B cell (primary cell): ENCODE measurements at regions not wholly inside any gene's neighbourhood (a gene's known extent, or its start where the extent isn't known, plus 50 kb on each side); places are given as distances from the start of the nearest gene placed in this dataset.

Experiments used
- EZH2 ChIP-seq: IDR thresholded peaks from 2 replicates; pipeline ENCODE4 v1.6.1; 2012; ENCODE audit warnings: borderline replicate concordance, low read depth, mild to moderate bottlenecking, moderate library complexity, low read length; ENCODE audit not compliant: insufficient read depth, poor library complexity, severe bottlenecking
- TF ChIP-seq, protein P1 (sequence below): fragments of 200-600 bp; IDR thresholded peaks from one replicate; pipeline ENCODE4 v1.8.0; 2022; ENCODE audit warnings: antibody characterized with exemption, mild to moderate bottlenecking

DNA sequence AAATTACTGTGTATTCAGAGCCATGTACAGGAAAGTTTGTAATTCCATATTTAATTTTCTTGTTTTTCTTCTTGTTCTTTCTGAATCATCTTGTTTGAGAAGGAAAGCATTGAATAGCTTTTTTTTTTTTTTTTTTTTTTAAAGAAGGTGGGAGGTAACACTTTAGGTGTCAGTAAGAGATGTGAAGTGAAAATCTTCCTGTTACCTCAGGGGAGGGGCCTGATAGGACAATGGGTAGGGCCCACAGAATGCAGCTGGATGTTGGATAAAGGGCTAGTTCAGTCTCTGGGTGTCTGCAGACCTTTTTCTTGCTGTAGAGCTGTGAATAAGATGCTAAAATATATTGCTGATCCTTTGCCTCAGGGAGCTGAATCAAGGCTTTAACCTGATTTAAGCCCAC is 317.4 kb downstream of the MAN2A1 start:
- TF ChIP-seq, protein P1, sequence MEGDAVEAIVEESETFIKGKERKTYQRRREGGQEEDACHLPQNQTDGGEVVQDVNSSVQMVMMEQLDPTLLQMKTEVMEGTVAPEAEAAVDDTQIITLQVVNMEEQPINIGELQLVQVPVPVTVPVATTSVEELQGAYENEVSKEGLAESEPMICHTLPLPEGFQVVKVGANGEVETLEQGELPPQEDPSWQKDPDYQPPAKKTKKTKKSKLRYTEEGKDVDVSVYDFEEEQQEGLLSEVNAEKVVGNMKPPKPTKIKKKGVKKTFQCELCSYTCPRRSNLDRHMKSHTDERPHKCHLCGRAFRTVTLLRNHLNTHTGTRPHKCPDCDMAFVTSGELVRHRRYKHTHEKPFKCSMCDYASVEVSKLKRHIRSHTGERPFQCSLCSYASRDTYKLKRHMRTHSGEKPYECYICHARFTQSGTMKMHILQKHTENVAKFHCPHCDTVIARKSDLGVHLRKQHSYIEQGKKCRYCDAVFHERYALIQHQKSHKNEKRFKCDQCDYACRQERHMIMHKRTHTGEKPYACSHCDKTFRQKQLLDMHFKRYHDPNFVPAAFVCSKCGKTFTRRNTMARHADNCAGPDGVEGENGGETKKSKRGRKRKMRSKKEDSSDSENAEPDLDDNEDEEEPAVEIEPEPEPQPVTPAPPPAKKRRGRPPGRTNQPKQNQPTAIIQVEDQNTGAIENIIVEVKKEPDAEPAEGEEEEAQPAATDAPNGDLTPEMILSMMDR, result no peak
- TF ChIP-seq EZH2, result no peak
